Ovary (tissue), 7 donors: ENCODE measurements at regions not wholly inside any gene's neighbourhood (a gene's known extent, or its start where the extent isn't known, plus 50 kb on each side); places are given as distances from the start of the nearest gene placed in this dataset.

Experiments
- DNase-seq, 5 donors: peaks; one replicate each; pipeline ENCODE4 v3.0.0-alpha.2; 2019 to 2020
- H3K27ac ChIP-seq, 2 donors: fragments of 200-600 bp; one replicate each; pipeline versions ENCODE4 v1.5.1 to v1.8.0; 2019 to 2022
- H3K27me3 ChIP-seq: fragments of 200-600 bp; one replicate; pipeline ENCODE4 v1.8.0; 2022
- H3K36me3 ChIP-seq: fragments of 200-600 bp; sonication (generic); one replicate; pipeline ENCODE4 v1.5.1; 2019
- H3K4me1 ChIP-seq: one replicate; pipeline ENCODE4 v1.8.1; 2013; ENCODE audit warnings: mild to moderate bottlenecking, moderate library complexity; ENCODE audit not compliant: insufficient read depth
- H3K4me3 ChIP-seq: fragments of 200-600 bp; sonication (generic); one replicate; pipeline ENCODE4 v1.5.1; 2017
- H3K9me3 ChIP-seq, 2 donors: fragments of 200-600 bp in 1 of 2; sonication (generic) in 1 of 2; one replicate each; pipeline versions ENCODE4 v1.5.1 to v1.8.1; 2013 to 2019; ENCODE audit warnings: mild to moderate bottlenecking in 1 of 2, moderate library complexity in 1 of 2
- EP300 ChIP-seq: sonication (generic); formaldehyde crosslinking; IDR thresholded peaks from one replicate; pipeline ENCODE4 v1.6.1; 2017; ENCODE audit warnings: antibody characterized with exemption
- POLR2A ChIP-seq: fragments of 450-650 bp; IDR thresholded peaks from one replicate; pipeline ENCODE4 v1.6.1; 2017; ENCODE audit warnings: antibody characterized with exemption, mild to moderate bottlenecking, moderate library complexity
- WGBS, 3 donors: extraction: QIAGEN DNeasy Blood & Tissue Kit in 1 of 3; methylation state at CpG; one replicate each; pipeline versions ENCODE4 v1.1.5 to v1.1.7; 2013 to 2017; 5-methylcytosine and 5-hydroxymethylcytosine counted together
- intact Hi-C, 4 donors: fragments of 100-400 bp; cut with DNase I; formaldehyde crosslinking; loops; one replicate each; pipeline versions ENCODE4 v1.11.0 to v1.15.1; 2022 to 2023
- TF ChIP-seq, protein P1 (sequence below), 3 donors: fragments of 450-650 bp in 2 of 3; fragments of 200-600 bp in 1 of 3; IDR thresholded peaks; one replicate each; pipeline versions ENCODE4 v1.5.1 to v1.8.0; 2016 to 2022; ENCODE audit warnings: antibody characterized with exemption in 3 of 3, mild to moderate bottlenecking in 1 of 3
- donor health status: DM: no; HTN: no; CAD: no; lungs with moderate emphysema.
- donor health status: DM: no; HTN: no; CAD: no.
- donor health status: Bipolar disorder and iron deficiency.
- donor health status: DM: no; HTN: no; CAD: no.
- donor health status: DM: yes; HTN: yes; CAD: no.

GRCh38 chr14:41187868-41188267 is 418.8 kb upstream of the LRFN5 start:
- Histone ChIP-seq H3K4me3 (no peak overlapping the region), H3K27me3 (no peaks in the 10 kb centered on the region), H3K36me3 (no peaks in the 10 kb centered on the region), H3K9me3 (no peaks in the 10 kb centered on the region), H3K27ac (no peak overlapping the region), H3K4me1 (no peaks in the 10 kb centered on the region)
- intact Hi-C loops: no loop called here
- 77 to 85% (median 78%) methylated on average over 3 of the region's 3 CpGs for WGBS, 3 donors
- no peak for DNase-seq
- no peak for TF ChIP-seq POLR2A
- TF ChIP-seq EP300: no peak
- TF ChIP-seq, protein P1, sequence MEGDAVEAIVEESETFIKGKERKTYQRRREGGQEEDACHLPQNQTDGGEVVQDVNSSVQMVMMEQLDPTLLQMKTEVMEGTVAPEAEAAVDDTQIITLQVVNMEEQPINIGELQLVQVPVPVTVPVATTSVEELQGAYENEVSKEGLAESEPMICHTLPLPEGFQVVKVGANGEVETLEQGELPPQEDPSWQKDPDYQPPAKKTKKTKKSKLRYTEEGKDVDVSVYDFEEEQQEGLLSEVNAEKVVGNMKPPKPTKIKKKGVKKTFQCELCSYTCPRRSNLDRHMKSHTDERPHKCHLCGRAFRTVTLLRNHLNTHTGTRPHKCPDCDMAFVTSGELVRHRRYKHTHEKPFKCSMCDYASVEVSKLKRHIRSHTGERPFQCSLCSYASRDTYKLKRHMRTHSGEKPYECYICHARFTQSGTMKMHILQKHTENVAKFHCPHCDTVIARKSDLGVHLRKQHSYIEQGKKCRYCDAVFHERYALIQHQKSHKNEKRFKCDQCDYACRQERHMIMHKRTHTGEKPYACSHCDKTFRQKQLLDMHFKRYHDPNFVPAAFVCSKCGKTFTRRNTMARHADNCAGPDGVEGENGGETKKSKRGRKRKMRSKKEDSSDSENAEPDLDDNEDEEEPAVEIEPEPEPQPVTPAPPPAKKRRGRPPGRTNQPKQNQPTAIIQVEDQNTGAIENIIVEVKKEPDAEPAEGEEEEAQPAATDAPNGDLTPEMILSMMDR (IDR thresholded peaks at IDR 0.05): no peak

GRCh38 chr14:41171045-41171444 is 435.6 kb upstream of the LRFN5 start:
- TF ChIP-seq, protein P1 (IDR thresholded peaks at IDR 0.05): no peak
- no peak for TF ChIP-seq EP300
- no peak for TF ChIP-seq POLR2A
- no peaks in the 10 kb centered on the region for H3K36me3 ChIP-seq
- H3K9me3 ChIP-seq: no peaks in the 10 kb centered on the region
- WGBS, 3 donors: 52 to 62% (median 61%) methylated on average over 3 of the region's 3 CpGs
- intact Hi-C loops: no loop called here
- no peak overlapping the region for H3K4me3 ChIP-seq
- DNase-seq: no peak
- H3K27me3 ChIP-seq: no peaks in the 10 kb centered on the region
- no peaks in the 10 kb centered on the region for H3K4me1 ChIP-seq
- no peak overlapping the region for H3K27ac ChIP-seq

- no peaks in the 10 kb centered on the region for H3K4me1 ChIP-seq
- WGBS, 3 donors: 87 to 90% (median 90%) methylated on average over 4 of the region's 4 CpGs
- no peak for DNase-seq
- intact Hi-C loops: no loop called here
- no peaks in the 10 kb centered on the region for H3K9me3 ChIP-seq
- TF ChIP-seq, protein P1 (IDR thresholded peaks at IDR 0.05): no peak
- TF ChIP-seq EP300 (no peak), POLR2A (no peak)
- H3K27ac ChIP-seq: no peak overlapping the region
- no peaks in the 10 kb centered on the region for H3K27me3 ChIP-seq
- H3K36me3 ChIP-seq: no peaks in the 10 kb centered on the region
- no peak overlapping the region for H3K4me3 ChIP-seq
Observed at GRCh38 chr14:41167040-41167439, 439.6 kb upstream of the LRFN5 start.

DNA sequence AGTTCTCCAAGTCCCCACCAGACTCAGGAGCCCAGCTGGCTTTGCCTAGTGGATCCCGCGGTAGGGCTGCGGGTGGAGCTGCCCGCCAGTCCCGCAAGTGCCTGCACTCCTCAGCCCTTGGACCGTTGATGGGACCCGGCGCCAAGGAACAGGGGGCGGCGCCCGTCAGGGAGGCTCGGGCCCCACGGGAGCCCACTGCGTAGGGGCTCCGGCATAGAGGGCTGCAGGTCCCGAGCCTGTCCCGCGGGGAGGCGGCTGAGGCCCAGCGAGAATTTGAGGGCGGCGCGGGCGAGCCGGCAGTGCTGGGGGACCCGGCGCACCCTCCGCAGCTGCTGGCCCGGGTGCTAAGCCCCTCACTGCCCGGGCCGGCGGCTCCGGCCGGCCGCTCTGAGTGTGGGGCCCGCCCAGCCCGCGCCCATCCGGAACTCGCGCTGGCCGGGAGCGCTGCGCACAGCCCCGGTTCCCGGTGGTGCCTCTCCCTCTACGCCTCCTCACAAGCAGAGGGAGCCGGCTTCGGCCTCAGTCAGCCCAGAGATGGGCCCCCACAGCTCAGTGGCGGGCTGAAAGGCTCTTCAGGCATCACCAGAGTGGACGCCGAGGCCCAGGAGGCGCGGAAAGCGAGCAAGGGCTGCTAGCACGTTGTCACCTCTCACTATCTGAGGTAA is 452.4 kb upstream of the LRFN5 start:
- Histone ChIP-seq H3K27ac (no peak overlapping the region), H3K4me3 (no peak overlapping the region), H3K27me3 (no peaks in the 10 kb centered on the region), H3K4me1 (no peaks in the 10 kb centered on the region), H3K36me3 (no peaks in the 10 kb centered on the region), H3K9me3 (no peaks in the 10 kb centered on the region)
- WGBS, 3 donors: 92 to 95% (median 93%) methylated on average over 9 to 56 of the region's 56 CpGs
- intact Hi-C loops: no loop called here
- TF ChIP-seq, protein P1 (IDR thresholded peaks at IDR 0.05): no peak
- no peak for TF ChIP-seq POLR2A
- DNase-seq: no peak
